ENCODE measurements at regions not wholly inside any gene's neighbourhood (a gene's known extent, or its start where the extent isn't known, plus 50 kb on each side); places are given as distances from the start of the nearest gene placed in this dataset.

DNA sequence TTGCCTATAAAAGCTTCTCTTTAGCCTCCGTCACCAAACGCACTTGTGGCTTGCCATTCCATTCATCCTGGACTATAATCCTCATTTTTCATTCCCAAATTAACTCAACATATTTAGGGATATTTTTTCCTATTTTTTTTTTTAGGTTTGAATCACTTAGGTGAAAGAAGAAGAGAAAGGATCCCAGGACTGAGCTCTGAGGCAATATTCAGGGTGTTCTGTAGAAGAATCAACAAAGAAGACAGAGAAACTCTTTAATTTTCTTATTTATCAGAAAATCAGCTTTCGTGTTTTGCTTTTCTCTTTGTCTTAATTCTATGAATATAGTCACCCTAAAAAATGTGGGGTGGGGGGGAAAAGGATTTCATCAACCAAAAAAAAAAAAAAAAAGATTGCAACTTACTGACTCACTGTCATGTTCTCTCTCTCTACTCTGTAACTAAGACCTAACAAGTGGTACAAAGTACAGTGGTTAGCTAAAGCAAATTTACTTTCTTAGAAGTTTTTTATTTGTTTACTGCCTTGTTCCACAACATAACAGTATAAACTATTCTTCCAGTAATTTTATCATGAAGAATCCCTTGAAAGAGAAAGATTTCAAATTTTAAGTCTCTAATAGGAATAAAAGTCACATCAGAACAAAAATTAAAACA is 272.0 kb downstream of the DHX15 start:
- intact Hi-C loops (cut with micrococcal nuclease), result no loop called here
- no peaks in the 10 kb centered on the region for H3K36me3 Mint-ChIP-seq
- ChIA-PET CTCF (no interaction called here), POLR2A (interaction anchor here (0.5 kb wide), 1 partner anchor 21 kb away, joined by 3 read pairs; no protein-coding TSS in a partner anchor)
- H3K4me1 Mint-ChIP-seq (ENCODE audit: low read depth), result no peaks in the 10 kb centered on the region
- H3K9me3 Mint-ChIP-seq, result no peaks in the 10 kb centered on the region
- H3K4me3 Mint-ChIP-seq, result no peak overlapping the region
- DNase-seq, result no peak
- H3K27me3 Mint-ChIP-seq, result no peaks in the 10 kb centered on the region
- no peak overlapping the region for H3K27ac Mint-ChIP-seq

DNA sequence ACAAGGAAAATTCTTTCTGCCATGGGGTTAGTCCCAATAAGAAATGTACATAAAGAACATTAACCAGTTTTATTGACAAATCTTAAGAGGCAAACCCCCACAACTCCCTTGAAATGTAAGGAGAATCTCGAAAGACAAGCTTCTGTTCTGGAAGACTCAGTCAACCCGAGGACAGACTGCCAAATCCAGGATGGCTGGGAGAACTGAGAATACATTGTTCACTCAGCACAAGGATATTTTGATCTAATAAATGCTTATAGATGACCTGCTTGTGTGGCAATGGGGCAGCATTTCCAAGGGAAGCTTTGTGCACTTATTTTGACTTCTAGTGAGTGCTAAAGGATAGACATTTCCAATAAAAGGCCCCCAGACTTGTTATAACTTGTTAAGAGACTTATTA is 280.4 kb downstream of the DHX15 start:
- POLR2A ChIA-PET, result no interaction called here
- Mint-ChIP-seq H3K27ac (no peak overlapping the region), H3K36me3 (no peaks in the 10 kb centered on the region), H3K4me3 (no peak overlapping the region), H3K4me1 (ENCODE audit: low read depth) (no peaks in the 10 kb centered on the region), H3K27me3 (peaks cover 2% of the 10 kb centered on the region), H3K9me3 (no peaks in the 10 kb centered on the region)
- intact Hi-C loops (cut with micrococcal nuclease), result no loop called here
- CTCF ChIA-PET, result no interaction called here
- no peak for DNase-seq

DNA sequence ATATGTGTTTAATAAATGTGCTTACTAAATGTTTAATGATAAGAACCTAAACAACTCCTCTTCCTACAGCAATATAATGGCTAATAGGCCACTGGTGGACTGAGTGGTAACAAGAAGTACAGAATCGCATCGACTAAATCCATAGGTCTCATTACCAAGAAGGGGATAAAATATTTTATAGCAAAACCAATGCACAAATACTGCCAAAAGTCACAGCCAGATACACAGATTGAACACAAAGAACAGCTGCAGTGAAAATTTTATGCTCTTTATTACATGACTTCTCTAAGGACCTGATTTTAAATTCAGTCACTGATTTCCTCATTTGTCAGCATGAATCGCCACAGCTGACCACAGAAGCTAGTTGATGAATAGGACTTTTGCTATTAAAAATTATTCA is 285.4 kb downstream of the DHX15 start:
- no peaks in the 10 kb centered on the region for H3K36me3 Mint-ChIP-seq
- no peak for DNase-seq
- CTCF ChIA-PET, result no interaction called here
- H3K27ac Mint-ChIP-seq, result no peak overlapping the region
- POLR2A ChIA-PET, result no interaction called here
- H3K9me3 Mint-ChIP-seq, result no peaks in the 10 kb centered on the region
- H3K4me1 Mint-ChIP-seq (ENCODE audit: low read depth), result no peaks in the 10 kb centered on the region
- H3K27me3 Mint-ChIP-seq, result no peaks in the 10 kb centered on the region
- intact Hi-C loops (cut with micrococcal nuclease), result no loop called here
- no peak overlapping the region for H3K4me3 Mint-ChIP-seq

DNA sequence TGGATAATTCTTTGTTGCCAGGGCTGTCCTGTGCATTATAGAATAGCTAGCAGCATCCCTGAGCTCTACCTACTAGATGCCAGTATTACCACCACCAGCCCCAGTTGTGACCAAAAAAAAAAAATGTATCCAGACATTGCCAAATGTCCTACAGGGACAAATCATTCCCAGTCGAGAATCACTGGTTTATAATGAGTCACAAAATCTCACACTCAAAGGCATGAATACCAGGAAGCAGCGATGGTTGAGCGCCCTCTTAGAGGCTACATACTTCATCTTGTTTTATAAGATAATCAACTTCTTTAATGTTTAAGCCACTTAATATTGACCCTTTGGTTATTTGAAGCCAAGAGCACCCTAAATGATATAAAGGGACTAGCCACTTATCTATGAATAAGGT is 297.3 kb downstream of the DHX15 start:
- Mint-ChIP-seq H3K4me3 (no peak overlapping the region), H3K9me3 (peaks cover 5% of the 10 kb centered on the region), H3K27me3 (no peaks in the 10 kb centered on the region), H3K27ac (no peak overlapping the region), H3K4me1 (ENCODE audit: low read depth) (no peaks in the 10 kb centered on the region), H3K36me3 (no peaks in the 10 kb centered on the region)
- CTCF ChIA-PET, result no interaction called here
- DNase-seq, result no peak
- intact Hi-C loops (cut with micrococcal nuclease), result no loop called here
- POLR2A ChIA-PET, result no interaction called here

DNA sequence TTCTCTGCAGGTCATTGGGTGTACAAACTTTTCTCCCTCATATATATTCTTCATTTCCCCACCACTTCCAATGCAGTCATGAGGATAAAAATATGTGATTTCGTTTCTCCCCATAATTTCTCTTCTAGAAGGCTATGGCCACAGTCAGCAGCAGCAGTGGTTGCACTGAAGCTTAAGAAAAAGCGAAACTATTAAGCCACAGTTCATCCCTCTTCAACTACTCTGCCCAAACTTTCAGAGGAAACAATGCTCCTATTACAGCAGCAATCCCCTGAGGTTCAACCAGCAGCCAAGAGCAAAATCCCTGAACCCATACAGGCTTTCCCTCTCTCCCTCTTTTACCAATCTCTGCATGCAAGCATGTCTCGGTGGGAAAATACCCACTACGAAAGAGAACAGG is 298.6 kb downstream of the DHX15 start:
- ChIA-PET CTCF (no interaction called here), POLR2A (no interaction called here)
- peaks cover 3% of the 10 kb centered on the region for H3K9me3 Mint-ChIP-seq
- no peak overlapping the region for H3K27ac Mint-ChIP-seq
- no peaks in the 10 kb centered on the region for H3K36me3 Mint-ChIP-seq
- intact Hi-C loops (cut with micrococcal nuclease), result no loop called here
- no peaks in the 10 kb centered on the region for H3K4me1 Mint-ChIP-seq (ENCODE audit: low read depth)
- DNase-seq, result no peak
- H3K27me3 Mint-ChIP-seq, result no peaks in the 10 kb centered on the region
- H3K4me3 Mint-ChIP-seq, result no peak overlapping the region

DNA sequence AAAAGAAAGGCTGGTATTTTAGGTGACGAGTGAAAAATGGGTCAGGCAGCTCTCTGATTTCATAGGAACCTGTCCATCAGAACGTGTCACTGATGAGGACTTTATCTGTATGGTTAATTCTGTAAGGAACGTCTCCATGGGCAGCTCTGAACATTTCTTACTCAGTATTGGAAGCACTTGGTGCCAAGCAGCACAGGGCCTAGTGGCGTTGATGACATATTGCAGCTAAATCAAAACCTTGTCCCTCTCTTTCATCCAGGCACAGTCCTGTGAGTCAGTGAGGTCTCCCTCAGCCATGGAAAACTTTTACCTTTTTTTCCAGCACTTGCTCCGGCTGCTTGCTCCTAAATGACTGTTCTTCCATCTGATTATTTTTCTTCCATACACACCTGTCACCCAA is 301.9 kb downstream of the DHX15 start:
- Mint-ChIP-seq H3K4me1 (ENCODE audit: low read depth) (no peaks in the 10 kb centered on the region), H3K27me3 (peaks cover 2% of the 10 kb centered on the region), H3K27ac (no peak overlapping the region), H3K9me3 (no peaks in the 10 kb centered on the region), H3K36me3 (no peaks in the 10 kb centered on the region), H3K4me3 (no peak overlapping the region)
- intact Hi-C loops (cut with micrococcal nuclease), result no loop called here
- ChIA-PET CTCF (no interaction called here), POLR2A (no interaction called here)
- DNase-seq, result no peak

DNA sequence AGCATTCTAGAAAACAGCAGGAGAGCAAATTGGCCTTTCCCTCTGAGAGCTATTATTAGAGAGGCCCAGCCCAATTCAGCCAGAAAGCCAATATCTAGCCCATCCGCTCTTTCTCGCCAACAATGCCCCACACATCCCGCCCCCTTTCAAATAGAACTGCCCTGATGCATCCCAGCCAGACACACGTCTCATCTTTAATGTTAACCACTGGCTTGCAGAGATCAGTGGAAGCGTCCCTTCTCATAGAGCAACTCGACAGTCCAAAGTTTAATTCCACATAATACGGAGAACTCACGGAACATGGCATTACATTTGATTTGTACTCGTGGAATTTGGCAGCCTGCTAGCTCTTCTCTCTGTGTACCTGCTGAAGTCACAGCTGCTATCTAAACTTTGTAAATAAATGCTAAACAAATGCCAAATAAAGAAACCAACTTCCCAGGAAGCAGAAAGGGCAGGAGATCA is 304.4 kb downstream of the DHX15 start:
- Mint-ChIP-seq H3K36me3 (no peaks in the 10 kb centered on the region), H3K4me3 (no peak overlapping the region)

DNA sequence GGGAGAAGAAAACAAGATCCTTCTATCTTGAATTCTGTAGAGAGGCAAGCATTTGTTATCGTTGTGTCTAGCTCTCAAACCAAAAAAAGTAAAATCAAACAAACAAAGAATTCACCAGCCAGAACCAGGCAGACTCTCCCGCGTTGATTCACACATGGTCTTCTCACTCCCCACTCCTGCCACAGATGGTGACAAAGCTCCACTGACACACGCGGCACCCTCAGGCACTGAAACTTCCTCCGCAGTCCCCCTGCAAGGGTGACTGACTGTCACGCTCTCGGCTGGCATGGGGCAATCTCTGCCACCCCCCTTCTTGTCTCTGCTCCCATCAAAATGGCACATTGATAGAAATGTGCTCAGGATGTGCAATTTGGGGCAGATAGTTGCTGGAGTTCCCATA is 304.9 kb downstream of the DHX15 start:
- Mint-ChIP-seq H3K36me3 (no peaks in the 10 kb centered on the region), H3K27ac (no peak overlapping the region), H3K4me3 (no peak overlapping the region), H3K4me1 (ENCODE audit: low read depth) (no peaks in the 10 kb centered on the region), H3K9me3 (no peaks in the 10 kb centered on the region), H3K27me3 (peaks cover 2% of the 10 kb centered on the region)
- intact Hi-C loops (cut with micrococcal nuclease), result no loop called here
- no peak for DNase-seq
- ChIA-PET POLR2A (no interaction called here), CTCF (no interaction called here)

More for the DNA sequence above, 304.4 kb downstream of the DHX15 start:
- H3K27ac Mint-ChIP-seq, result no peak overlapping the region
- H3K27me3 Mint-ChIP-seq, result peaks cover 2% of the 10 kb centered on the region
- intact Hi-C loops (cut with micrococcal nuclease), result no loop called here
- H3K4me1 Mint-ChIP-seq (ENCODE audit: low read depth), result no peaks in the 10 kb centered on the region
- ChIA-PET CTCF (no interaction called here), POLR2A (no interaction called here)
- no peaks in the 10 kb centered on the region for H3K9me3 Mint-ChIP-seq
- no peak for DNase-seq

DNA sequence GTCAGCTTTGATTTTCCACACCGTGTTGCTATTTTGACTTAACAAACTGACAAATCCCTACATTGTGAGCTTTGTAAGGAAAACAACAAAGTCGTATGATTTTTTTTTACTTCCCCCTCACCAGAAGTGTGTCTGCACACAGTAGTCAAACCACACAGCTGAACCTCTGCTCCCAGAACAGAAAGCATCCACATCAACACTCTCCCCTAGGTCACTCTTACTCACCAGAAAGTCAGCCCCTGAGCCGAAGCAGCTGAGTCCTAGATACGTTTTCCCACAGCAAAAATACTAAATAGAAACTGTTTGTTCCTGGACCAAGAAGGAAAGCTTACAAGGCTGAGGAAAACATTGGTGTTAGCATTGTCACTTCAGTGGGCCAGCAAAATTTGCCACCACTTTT is 305.7 kb downstream of the DHX15 start:
- Mint-ChIP-seq H3K4me3 (no peak overlapping the region), H3K36me3 (no peaks in the 10 kb centered on the region), H3K9me3 (no peaks in the 10 kb centered on the region), H3K27ac (no peak overlapping the region), H3K27me3 (peaks cover 2% of the 10 kb centered on the region), H3K4me1 (ENCODE audit: low read depth) (no peaks in the 10 kb centered on the region)
- CTCF ChIA-PET, result no interaction called here
- intact Hi-C loops (cut with micrococcal nuclease), result no loop called here
- no peak for DNase-seq
- POLR2A ChIA-PET, result no interaction called here

DNA sequence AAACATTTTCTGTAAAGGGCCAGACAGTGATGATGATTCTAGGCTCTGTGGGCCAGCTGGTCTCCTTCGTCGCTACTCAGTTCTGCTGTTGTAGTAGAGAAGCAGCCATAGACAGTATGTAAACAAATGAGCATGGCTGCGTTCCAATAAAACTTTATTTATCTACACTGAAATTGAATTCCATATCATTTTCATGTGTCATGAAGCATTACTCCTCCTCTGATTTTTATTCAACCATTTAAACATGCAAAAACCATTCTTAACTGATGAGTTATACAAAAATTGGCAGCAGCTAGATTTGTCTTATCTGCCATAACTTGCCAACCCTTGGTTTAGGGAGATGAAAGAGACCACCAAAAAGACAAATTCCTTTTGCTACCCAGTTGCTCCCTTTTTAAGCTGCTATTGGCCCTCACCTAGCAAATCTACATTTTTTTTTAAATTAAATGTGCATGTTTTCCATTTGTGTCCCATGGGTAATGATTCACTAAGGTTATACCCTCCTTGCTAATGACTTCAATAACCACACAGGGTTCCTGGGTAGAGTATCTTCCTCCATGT is 309.9 kb downstream of the DHX15 start:
- POLR2A ChIA-PET, result no interaction called here
- Mint-ChIP-seq H3K36me3 (no peaks in the 10 kb centered on the region), H3K27me3 (no peaks in the 10 kb centered on the region)

DNA sequence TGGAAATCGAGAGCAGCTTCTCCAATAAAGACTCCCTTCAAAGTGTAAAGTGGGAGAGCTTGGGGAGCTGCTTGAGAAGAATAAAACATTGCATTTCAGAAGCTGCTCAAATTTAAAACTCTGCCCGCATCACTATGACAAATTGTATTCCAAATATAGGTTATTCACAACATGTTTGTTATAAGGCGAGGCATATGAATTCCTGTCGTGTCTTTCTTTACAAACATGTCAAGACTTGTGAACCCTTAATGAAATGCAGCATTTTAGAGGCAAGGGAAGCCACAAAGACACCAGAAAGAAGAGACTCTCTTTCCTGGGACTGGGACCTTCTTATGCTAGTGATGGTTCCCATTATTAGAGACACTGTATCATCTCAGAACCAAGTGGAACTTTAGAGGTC is 311.2 kb downstream of the DHX15 start:
- no peaks in the 10 kb centered on the region for H3K36me3 Mint-ChIP-seq
- ChIA-PET CTCF (no interaction called here), POLR2A (no interaction called here)
- H3K9me3 Mint-ChIP-seq, result no peaks in the 10 kb centered on the region
- DNase-seq, result no peak
- no peaks in the 10 kb centered on the region for H3K27me3 Mint-ChIP-seq
- H3K4me1 Mint-ChIP-seq (ENCODE audit: low read depth), result no peaks in the 10 kb centered on the region
- H3K4me3 Mint-ChIP-seq, result no peak overlapping the region
- H3K27ac Mint-ChIP-seq, result no peak overlapping the region
- intact Hi-C loops (cut with micrococcal nuclease), result no loop called here

More for the DNA sequence above, 309.9 kb downstream of the DHX15 start:
- Mint-ChIP-seq H3K9me3 (no peaks in the 10 kb centered on the region), H3K4me3 (no peak overlapping the region), H3K4me1 (ENCODE audit: low read depth) (no peaks in the 10 kb centered on the region), H3K27ac (no peak overlapping the region)
- CTCF ChIA-PET, result no interaction called here
- DNase-seq, result no peak
- intact Hi-C loops (cut with micrococcal nuclease), result no loop called here

DNA sequence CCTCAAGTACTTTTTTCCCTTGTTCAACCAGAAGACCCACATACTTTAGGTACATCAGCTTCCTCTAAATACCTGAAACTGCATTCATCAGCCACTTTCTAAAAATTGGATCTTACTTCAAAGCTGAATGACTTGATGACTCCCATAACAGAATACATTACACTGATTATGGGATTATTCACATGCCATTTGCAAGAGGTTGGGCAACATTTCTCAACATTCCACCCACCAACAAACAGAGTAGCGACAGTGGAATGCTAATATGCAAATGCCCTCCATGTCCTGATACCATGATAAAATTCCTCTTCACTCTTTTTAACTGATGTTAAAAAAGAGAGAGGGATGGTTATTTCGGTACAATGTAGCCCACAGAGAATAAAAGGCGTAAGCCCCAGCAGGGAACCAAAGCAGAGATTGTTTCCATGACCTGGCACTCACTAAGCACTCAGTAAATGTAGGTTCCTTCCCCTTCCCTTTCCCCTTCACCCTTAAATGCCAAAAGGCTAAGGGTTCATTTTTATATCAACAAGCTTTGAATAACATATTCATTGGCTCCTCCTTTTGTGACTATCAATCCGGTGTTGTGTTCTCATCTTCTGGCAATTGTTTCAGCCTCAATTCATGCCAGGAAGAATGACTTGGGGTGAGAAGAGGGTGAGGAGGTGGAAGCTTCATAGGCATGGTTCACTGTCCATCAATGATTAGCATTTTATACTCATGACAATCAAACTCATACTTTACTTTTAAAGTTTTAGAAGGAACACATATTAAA is 317.2 kb downstream of the DHX15 start:
- ChIA-PET CTCF (no interaction called here), POLR2A (no interaction called here)
- no peaks in the 10 kb centered on the region for H3K36me3 Mint-ChIP-seq
- no peaks in the 10 kb centered on the region for H3K9me3 Mint-ChIP-seq
- intact Hi-C loops (cut with micrococcal nuclease), result no loop called here
- no peak overlapping the region for H3K27ac Mint-ChIP-seq
- no peaks in the 10 kb centered on the region for H3K4me1 Mint-ChIP-seq (ENCODE audit: low read depth)
- no peaks in the 10 kb centered on the region for H3K27me3 Mint-ChIP-seq
- no peak for DNase-seq
- H3K4me3 Mint-ChIP-seq, result no peak overlapping the region

DNA sequence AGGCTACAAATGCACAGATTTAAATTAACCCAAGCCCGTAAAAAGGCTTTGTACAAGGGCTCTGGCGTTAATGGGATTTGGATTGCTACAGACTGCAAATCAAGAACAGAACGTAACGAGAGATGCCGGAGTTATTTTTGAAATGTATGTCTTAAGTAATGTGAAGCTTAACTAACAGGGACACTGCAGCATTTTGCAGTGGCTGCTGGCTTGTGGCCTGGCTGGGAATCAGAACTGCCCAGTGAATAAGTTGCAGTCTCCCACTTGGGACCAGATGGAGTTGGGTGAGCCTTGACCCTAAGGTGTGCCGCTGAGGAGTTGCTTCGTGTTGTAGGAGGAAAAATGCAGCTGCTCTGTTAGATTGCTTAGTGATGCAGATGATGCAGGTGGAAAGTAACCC is 318.4 kb downstream of the DHX15 start:
- Mint-ChIP-seq H3K27me3 (no peaks in the 10 kb centered on the region), H3K9me3 (no peaks in the 10 kb centered on the region), H3K36me3 (no peaks in the 10 kb centered on the region), H3K27ac (no peak overlapping the region), H3K4me3 (no peak overlapping the region), H3K4me1 (ENCODE audit: low read depth) (no peaks in the 10 kb centered on the region)
- ChIA-PET POLR2A (no interaction called here), CTCF (no interaction called here)
- intact Hi-C loops (cut with micrococcal nuclease), result no loop called here
- no peak for DNase-seq

All from activated CD4-positive, alpha-beta memory T cell treated with anti-CD3 and anti-CD28 coated beads for 36 hours (primary cell).